GM19328 (cell line): ENCODE measurements at regions not wholly inside any gene's neighbourhood (a gene's known extent, or its start where the extent isn't known, plus 50 kb on each side); places are given as distances from the start of the nearest gene placed in this dataset.

Source experiments
- ATAC-seq: cut with Tn5 transposase; IDR thresholded peaks from one replicate; pipeline ENCODE4 v1.9.1; 2021; ENCODE audit warnings: mild to moderate bottlenecking, moderate library complexity; ENCODE audit not compliant: unreplicated experiment

- ATAC-seq = no peak
Measured at GRCh38 chr9:90105773-90106172, 501.0 kb downstream of the GADD45G start.

- ATAC-seq = no peak
Measured at GRCh38 chr9:90107040-90107725, 502.4 kb downstream of the GADD45G start.

GRCh38 chr9:90107726-90108655 lies 503.2 kb downstream of the GADD45G start:
- ATAC-seq = no peak

DNA sequence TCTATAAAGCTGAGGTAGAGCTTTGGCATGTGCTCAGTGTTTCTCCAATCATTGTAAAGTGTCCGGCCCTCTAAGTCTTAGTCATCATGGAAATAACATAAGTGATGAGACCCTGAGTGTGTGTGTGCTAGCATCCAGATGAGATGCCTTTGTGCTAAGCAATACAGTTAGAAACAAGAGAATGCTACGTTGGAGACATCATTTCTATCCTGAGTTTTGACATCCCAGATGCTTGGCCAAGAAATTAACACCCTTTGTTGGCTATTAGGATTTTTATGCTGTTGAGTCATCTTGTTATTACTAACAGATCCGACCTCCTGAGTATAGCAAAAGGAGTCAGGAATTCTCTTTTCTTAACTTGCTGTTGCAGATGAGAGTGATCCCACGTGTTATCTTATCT lies 508.0 kb downstream of the GADD45G start:
- ATAC-seq = no peak

DNA sequence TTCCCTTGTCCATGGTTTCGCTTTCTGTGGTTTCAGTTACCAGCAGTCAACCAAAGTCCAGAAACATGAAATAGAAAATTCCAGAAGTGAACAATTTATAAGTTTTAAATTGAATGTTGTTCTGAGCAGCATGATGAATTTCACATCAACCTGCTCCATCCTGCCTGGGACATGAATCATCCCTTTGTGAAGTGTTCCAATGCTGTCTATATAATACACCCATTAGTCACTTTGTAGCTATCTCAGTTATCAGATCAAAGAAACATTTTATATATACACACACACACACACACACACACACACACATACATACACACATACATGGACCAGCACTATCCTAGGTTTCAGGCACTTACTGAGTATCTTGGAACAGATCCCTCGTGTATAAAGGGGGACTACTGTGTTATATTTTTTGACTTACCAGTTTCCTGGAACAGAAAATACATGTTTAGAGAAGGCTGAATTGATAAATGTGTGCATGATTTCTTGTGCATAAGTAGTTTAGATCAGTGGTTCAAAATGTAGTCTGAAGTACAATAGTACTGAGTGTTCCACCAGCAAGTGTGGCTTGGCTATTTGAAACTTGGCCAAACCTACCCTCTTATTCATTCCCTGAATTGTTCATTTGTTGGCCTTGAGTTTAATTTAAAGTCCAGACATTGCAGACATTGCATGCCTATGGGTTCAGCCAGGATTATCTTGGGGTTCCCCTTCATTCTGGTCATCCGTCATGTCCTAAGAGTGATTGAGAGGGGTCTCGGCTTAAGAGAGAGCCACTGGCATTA lies 510.0 kb downstream of the GADD45G start:
- no peak for ATAC-seq

GRCh38 chr9:90121762-90122161 lies 517.0 kb downstream of the GADD45G start:
- ATAC-seq = no peak

GRCh38 chr9:90124961-90125360 lies 517.7 kb downstream of the DIRAS2 start:
- no peak for ATAC-seq

DNA sequence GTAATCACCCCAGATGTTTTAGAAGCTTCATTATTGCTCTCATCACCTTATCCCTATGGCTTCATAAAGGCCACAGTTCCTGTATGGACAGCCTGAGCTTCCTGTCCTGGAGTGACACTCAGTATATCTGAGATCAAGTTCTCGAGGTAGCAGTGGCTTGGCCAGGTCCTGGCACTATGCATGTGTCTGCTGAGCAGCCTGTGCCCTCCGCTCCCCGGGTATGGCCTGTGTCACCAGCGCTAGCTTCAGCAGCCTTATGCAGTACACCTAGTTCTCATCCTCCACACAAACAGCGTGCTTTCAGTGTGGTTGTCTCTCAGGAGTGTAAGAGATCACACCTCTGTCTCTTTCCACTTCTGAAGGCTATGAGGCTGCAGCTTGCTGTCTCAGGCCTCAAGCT lies 514.7 kb downstream of the DIRAS2 start:
- ATAC-seq = no peak

DNA sequence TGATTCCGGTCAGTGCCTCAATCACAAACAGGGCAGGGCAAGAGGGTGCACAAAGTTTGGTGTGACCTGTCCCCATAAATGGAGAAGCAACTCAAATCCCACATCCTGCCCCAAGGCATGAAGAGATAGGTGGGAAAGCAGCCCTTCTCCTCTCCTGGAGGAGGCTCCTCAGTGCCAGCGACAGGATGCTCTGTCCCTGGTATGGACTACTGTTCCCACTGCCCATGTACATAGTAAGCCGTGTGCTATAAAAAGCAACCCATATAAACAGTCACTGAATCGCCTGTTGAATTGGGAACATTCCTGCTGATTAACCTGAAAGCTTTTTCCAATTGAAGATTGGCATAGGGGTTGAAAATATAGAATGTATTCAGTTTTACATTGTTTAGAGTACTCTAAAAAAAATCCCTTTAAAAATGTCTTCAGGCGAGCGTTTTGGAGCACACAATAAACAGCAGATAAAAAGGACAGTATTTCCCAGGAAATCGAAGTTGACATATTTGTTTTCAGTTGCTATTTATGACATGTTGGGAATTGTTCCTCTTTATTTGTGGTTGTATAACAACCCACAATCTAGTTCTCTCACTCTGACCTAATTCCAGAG lies 513.9 kb downstream of the DIRAS2 start:
- ATAC-seq = no peak

DNA sequence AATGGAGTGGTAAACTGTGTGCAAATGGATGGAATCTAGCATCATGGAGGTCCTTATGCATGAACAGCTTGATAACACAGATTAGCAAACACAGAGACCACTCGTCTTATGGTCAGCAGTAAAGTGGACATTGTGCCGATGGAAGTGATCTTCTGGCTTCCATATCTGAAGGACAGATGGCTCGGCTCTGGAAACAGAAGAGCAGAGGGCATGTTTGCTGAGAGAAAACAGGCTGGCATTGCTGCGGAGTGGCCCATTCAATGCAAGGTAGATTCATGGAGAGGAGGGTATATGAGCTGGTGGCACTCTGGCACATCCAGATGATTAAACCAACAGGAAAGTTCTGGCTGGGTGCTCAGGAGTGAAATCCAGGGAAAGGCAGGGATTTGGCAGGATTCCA lies 513.2 kb downstream of the DIRAS2 start:
- no peak for ATAC-seq

DNA sequence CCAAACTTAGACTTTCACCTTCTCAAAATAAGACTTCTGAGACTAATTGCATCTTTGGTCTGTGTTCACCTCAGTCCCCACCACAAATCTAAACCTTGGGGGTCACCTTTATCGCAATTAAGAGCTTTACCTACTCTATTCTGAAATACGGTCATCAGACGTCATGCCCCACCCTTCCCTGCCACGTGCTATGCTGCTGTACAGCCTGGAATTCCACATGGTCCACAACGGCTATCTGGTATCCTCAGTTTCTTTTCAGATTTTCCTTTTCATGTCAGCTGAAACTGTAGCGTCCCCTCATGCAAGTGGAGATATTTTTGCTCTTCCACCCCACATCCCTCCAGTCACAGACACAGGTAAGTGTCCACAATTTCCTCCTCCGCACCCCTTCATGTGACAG lies 511.1 kb downstream of the DIRAS2 start:
- ATAC-seq = no peak

DNA sequence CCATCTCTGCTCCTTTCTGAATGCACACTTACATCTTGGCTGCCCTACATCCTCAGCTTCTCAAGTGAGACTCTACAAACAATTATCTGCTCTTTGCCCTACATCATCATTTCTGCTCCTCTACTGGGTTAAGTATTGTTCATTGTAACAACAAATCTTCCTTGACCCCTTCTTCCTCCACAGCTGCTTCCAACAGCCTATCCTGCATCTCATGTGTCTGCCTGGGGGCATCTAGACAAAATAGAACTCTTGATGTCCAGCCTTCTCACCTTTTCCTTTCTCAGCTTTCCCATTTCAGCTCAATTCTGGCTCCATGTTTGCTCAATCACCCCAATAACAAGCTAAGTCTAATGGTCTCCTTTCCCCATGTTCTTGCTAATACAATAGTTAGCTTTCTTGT lies 509.8 kb downstream of the DIRAS2 start:
- ATAC-seq = no peak

DNA sequence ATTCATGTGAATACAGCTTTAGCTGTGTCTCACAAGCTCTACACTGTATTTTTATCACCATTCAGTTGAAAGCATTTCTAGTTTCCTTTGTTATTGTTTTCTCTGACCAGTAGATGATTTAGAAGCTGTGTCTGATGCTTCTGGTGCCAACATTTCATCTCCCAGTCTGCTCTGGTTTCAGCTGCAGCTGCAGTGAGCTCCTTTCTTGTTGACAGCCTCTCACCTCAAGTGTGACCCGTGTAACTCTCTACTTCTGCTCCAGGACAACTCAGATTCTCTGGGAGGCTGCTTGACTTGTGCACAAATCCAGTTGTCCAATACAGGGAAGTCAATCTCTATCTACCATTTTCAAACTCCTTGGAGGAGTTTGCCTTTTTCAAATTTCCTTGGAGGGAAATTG lies 504.8 kb downstream of the DIRAS2 start:
- no peak for ATAC-seq

- ATAC-seq = no peak
Measured at GRCh38 chr9:90140131-90140818, 502.3 kb downstream of the DIRAS2 start.

DNA sequence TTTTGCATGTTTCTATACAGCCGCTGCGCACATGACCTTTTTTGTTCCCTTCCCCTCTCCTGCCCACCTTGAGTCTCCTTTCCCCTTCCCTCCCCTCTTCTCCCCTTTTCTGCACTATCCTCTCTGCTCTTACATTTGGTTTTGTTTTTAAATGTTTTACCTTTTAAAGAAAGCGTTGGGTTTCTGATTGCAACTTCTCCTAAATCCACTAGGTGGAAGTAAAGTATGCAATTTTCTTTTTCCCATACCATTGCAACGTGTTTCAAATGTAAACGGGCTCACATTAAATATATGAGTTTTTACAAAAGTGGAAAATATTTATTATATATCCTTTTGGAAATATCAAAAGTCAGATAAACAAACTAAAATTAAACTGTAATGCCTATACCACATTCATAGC lies 500.9 kb downstream of the DIRAS2 start:
- no peak for ATAC-seq

DNA sequence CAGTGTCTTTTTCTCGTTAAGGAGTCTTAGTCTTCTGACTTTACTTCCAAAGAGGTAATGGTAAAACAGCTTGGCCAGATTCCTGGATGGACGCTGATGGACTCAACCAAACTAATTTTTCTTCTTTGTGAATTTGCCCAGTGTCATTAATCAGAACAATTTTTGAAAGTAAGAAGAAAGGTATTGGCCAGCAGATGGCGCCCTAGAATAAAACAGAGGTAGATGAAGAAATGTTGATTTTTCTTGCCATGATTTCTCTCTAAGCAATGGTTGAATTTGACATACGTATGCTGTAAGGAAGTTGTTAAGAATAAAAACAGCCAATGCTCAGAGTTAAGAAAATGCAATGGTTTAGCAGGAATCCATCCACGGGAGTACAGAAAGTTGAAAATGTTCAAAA lies 500.0 kb downstream of the DIRAS2 start:
- ATAC-seq = no peak

DNA sequence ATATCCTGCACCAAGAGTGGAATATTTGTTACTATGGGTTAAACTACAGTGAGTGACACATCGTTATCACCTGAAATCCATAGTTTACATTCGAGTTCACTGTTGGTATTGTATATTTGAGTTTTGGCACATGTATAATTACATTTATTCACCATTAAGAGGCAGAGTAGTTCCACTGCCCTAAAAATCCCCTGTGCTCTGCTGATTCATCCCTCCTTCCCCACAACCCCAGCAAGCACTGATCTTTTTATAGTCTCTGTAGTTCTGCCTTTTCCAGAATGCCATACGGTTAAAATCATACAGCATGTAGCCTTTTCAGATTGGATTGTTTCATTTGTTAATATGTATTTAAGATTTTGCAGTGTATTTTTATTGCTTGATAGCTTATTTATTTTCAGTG lies 495.2 kb downstream of the DIRAS2 start:
- ATAC-seq = no peak

- no peak for ATAC-seq
Measured at GRCh38 chr9:90156318-90156717, 486.3 kb downstream of the DIRAS2 start.

- no peak for ATAC-seq
Measured at GRCh38 chr9:90162326-90162725, 480.3 kb downstream of the DIRAS2 start.

GRCh38 chr9:90162819-90163218 lies 479.8 kb downstream of the DIRAS2 start:
- ATAC-seq = no peak

- ATAC-seq = no peak
Measured at GRCh38 chr9:90165281-90165680, 477.3 kb downstream of the DIRAS2 start.
